B cell (primary cell): ENCODE measurements at regions not wholly inside any gene's neighbourhood (a gene's known extent, or its start where the extent isn't known, plus 50 kb on each side); places are given as distances from the start of the nearest gene placed in this dataset.

Experiments used
- ATAC-seq: fragments of 200-7000 bp; cut with Tn5 transposase; one replicate; pipeline ENCODE4 v1.10.0; 2021; ENCODE audit warnings: low read depth, mild to moderate bottlenecking, moderate number of reproducible peaks, moderate library complexity
- CTCF ChIA-PET: fragments of 350-600 bp; sonication (Branson Sonifier 250); formaldehyde crosslinking; loops from one replicate; lab custom pipeline; 2021; ENCODE audit warnings: antibody characterized with exemption, inconsistent platforms; lab: Charles Lee
- POLR2A ChIA-PET: fragments of 350-600 bp; sonication (Branson Sonifier 250); formaldehyde crosslinking; loops from one replicate; lab custom pipeline; 2021; ENCODE audit warnings: antibody characterized with exemption; lab: Charles Lee
- DNase-seq: peaks from one replicate; pipeline ENCODE4 v3.0.0; 2013
- H2AFZ ChIP-seq: 2 replicates; pipeline ENCODE4 v1.6.1; 2012; ENCODE audit warnings: mild to moderate bottlenecking, low read depth, low read length; ENCODE audit not compliant: insufficient read depth, poor library complexity, severe bottlenecking
- H3K27ac ChIP-seq, 2 donors: 1 replicate in 1 of 2; 2 replicates in 1 of 2; pipeline ENCODE4 v1.5.1; 2012 to 2013; ENCODE audit warnings: low read length in 2 of 2, mild to moderate bottlenecking in 2 of 2, moderate library complexity in 1 of 2
- H3K27me3 ChIP-seq, 4 experiments: fragments of 200-600 bp in 1 of 4; sonication (generic) in 1 of 4; replicated peaks in 1 of 4; 1 replicate in 2 of 4; 2 replicates in 2 of 4; pipeline versions ENCODE4 v1.6.1 to v1.7.0; 2013 to 2016; ENCODE audit warnings: low read length in 3 of 4, mild to moderate bottlenecking in 2 of 4, mixed read lengths in 1 of 4, moderate library complexity in 1 of 4; ENCODE audit not compliant: insufficient read depth in 4 of 4, control insufficient read depth in 3 of 4; ENCODE audit errors: control extremely low read depth in 1 of 4
- H3K36me3 ChIP-seq, 2 experiments: replicated peaks in 1 of 2; 1 replicate in 1 of 2; 2 replicates in 1 of 2; pipeline versions ENCODE4 v1.6.1 to v1.7.1; 2013; ENCODE audit warnings: low read length in 1 of 2; ENCODE audit not compliant: insufficient read depth in 2 of 2, control insufficient read depth in 1 of 2; ENCODE audit errors: control extremely low read depth in 1 of 2, extremely low read depth in 1 of 2
- H3K4me1 ChIP-seq, 2 donors: fragments of 200-600 bp in 1 of 2; sonication (generic) in 1 of 2; 1 replicate in 1 of 2; 2 replicates in 1 of 2; pipeline versions ENCODE4 v1.5.1 to v1.6.1; 2013 to 2017; ENCODE audit warnings: low read length in 2 of 2; ENCODE audit not compliant: control insufficient read depth in 2 of 2, insufficient read depth in 2 of 2
- H3K4me2 ChIP-seq: replicated peaks from 2 replicates; pipeline ENCODE3; 2012; ENCODE audit warnings: mild to moderate bottlenecking, low read depth, low read length; ENCODE audit not compliant: poor library complexity, severe bottlenecking
- H3K4me3 ChIP-seq, 5 experiments: fragments of 200-600 bp in 1 of 5; sonication (generic) in 1 of 5; 1 replicate in 3 of 5; 2 replicates in 2 of 5; pipeline versions ENCODE4 v1.5.1 to v1.7.0; 2011 to 2016; ENCODE audit warnings: low read length in 4 of 5, mild to moderate bottlenecking in 4 of 5, low read depth in 2 of 5, control low read depth in 1 of 5, moderate library complexity in 1 of 5; ENCODE audit not compliant: insufficient read depth in 1 of 5; ENCODE audit errors: control extremely low read depth in 1 of 5, extremely low read depth in 1 of 5
- H3K79me2 ChIP-seq: fragments of 200-600 bp; sonication (generic); one replicate; pipeline ENCODE4 v1.6.0; 2016; ENCODE audit warnings: low read length; ENCODE audit not compliant: control insufficient read depth, insufficient read depth
- H3K9ac ChIP-seq: fragments of 200-600 bp; sonication (generic); 2 replicates; pipeline ENCODE4 v1.6.1; 2017; ENCODE audit warnings: mild to moderate bottlenecking, low read length, moderate library complexity
- H3K9me3 ChIP-seq, 3 donors: one replicate each; pipeline versions ENCODE4 v1.6.1 to v1.7.1; 2013; ENCODE audit warnings: low read length in 2 of 3; ENCODE audit not compliant: control insufficient read depth in 2 of 3, insufficient read depth in 1 of 3; ENCODE audit errors: control extremely low read depth in 1 of 3
- H4K20me1 ChIP-seq: 2 replicates; pipeline ENCODE4 v1.6.0; 2012; ENCODE audit warnings: mild to moderate bottlenecking, low read length; ENCODE audit not compliant: insufficient read depth, control insufficient read depth, poor library complexity, severe bottlenecking
- H3K27ac Mint-ChIP-seq: one replicate; pipeline ENCODE4 v1.8.0; 2021; ENCODE audit warnings: mixed read lengths
- H3K27me3 Mint-ChIP-seq: one replicate; pipeline ENCODE4 v1.8.0; 2021; ENCODE audit warnings: mixed read lengths
- H3K4me1 Mint-ChIP-seq: one replicate; pipeline ENCODE4 v1.8.0; 2021; ENCODE audit warnings: mixed read lengths
- H3K4me3 Mint-ChIP-seq: one replicate; pipeline ENCODE4 v1.8.0; 2021; ENCODE audit warnings: mixed read lengths
- H3K9me3 Mint-ChIP-seq: one replicate; pipeline ENCODE4 v1.8.0; 2022; ENCODE audit warnings: mixed read lengths; ENCODE audit not compliant: insufficient read depth
- CTCF ChIP-seq: fragments of 200-600 bp; IDR thresholded peaks from one replicate; pipeline ENCODE4 v1.8.0; 2022; ENCODE audit warnings: antibody characterized with exemption, mild to moderate bottlenecking
- EZH2 ChIP-seq: IDR thresholded peaks from 2 replicates; pipeline ENCODE4 v1.6.1; 2012; ENCODE audit warnings: borderline replicate concordance, low read depth, mild to moderate bottlenecking, moderate library complexity, low read length; ENCODE audit not compliant: insufficient read depth, poor library complexity, severe bottlenecking
- WGBS: methylation state at CpG from one replicate; pipeline ENCODE4 v1.1.5; 2013; ENCODE audit warnings: missing lambda C conversion rate; ENCODE audit not compliant: insufficient coverage; 5-methylcytosine and 5-hydroxymethylcytosine counted together
- intact Hi-C: fragments of 100-400 bp; cut with micrococcal nuclease; formaldehyde crosslinking; loops from one replicate; pipeline ENCODE4 v1.10.0; 2022

GRCh38 chr16:59295474-59295873 is 561.4 kb upstream of the GOT2 start:
- Histone ChIP-seq H3K4me1 (no peaks in the 10 kb centered on the region), H3K36me3 (no peaks in the 10 kb centered on the region), H3K4me2 (no peak overlapping the region), H3K27ac (no peak overlapping the region), H4K20me1 (no peaks in the 10 kb centered on the region), H3K27me3 (no peaks in the 10 kb centered on the region), H3K9ac (no peak overlapping the region), H3K4me3 (no peak overlapping the region), H3K9me3 (no peaks in the 10 kb centered on the region), H2AFZ (no peak overlapping the region), H3K79me2 (no peaks in the 10 kb centered on the region)
- TF ChIP-seq CTCF (peak; percentile 32), EZH2 (no peak)
- ChIA-PET CTCF (no interaction called here), POLR2A (no interaction called here)
- Mint-ChIP-seq H3K4me1 (no peaks in the 10 kb centered on the region), H3K27me3 (no peaks in the 10 kb centered on the region), H3K9me3 (no peaks in the 10 kb centered on the region), H3K27ac (no peak overlapping the region), H3K4me3 (no peak overlapping the region)
- no peak for ATAC-seq
- no peak for DNase-seq
- intact Hi-C loops = no loop called here

GRCh38 chr16:59290718-59291117 is 556.6 kb upstream of the GOT2 start:
- Histone ChIP-seq H2AFZ (no peak overlapping the region), H3K9ac (no peak overlapping the region), H3K4me3 (no peak overlapping the region), H4K20me1 (no peaks in the 10 kb centered on the region), H3K4me2 (no peak overlapping the region), H3K36me3 (no peaks in the 10 kb centered on the region), H3K4me1 (no peaks in the 10 kb centered on the region), H3K79me2 (no peaks in the 10 kb centered on the region), H3K9me3 (no peaks in the 10 kb centered on the region), H3K27me3 (no peaks in the 10 kb centered on the region), H3K27ac (no peak overlapping the region)
- Mint-ChIP-seq H3K4me3 (no peak overlapping the region), H3K4me1 (no peaks in the 10 kb centered on the region), H3K27me3 (no peaks in the 10 kb centered on the region), H3K27ac (no peak overlapping the region), H3K9me3 (peaks cover 6% of the 10 kb centered on the region)
- WGBS = 82% methylated on average over 3 of the region's 3 CpGs
- intact Hi-C loops = no loop called here
- ChIA-PET POLR2A (no interaction called here), CTCF (interaction anchor here (0.6 kb wide), 1 partner anchor 146 kb away, joined by 4 read pairs; no protein-coding TSS in a partner anchor)
- TF ChIP-seq CTCF (no peak), EZH2 (no peak)
- no peak for ATAC-seq
- DNase-seq = no peak
